ENCODE measurements at regions not wholly inside any gene's neighbourhood (a gene's known extent, or its start where the extent isn't known, plus 50 kb on each side); places are given as distances from the start of the nearest gene placed in this dataset.

GRCh38 chr7:84941291-84941690 lies 245.6 kb downstream of the SEMA3D start:
- TF ChIP-seq CTCF (IDR thresholded peaks at IDR 0.05): no peak
- no peak for TF ChIP-seq POLR2AphosphoS5 (IDR thresholded peaks at IDR 0.05; ENCODE audit: low read depth, low read length)
- no peak for TF ChIP-seq REST (IDR thresholded peaks at IDR 0.05; ENCODE audit: insufficient read depth in 1 of 2, low read depth in 2 of 2, low read length in 1 of 2)
- TF ChIP-seq TCF7L2 (IDR thresholded peaks at IDR 0.05; ENCODE audit: low read depth, low read length): no peak
